HL-60 (cell line): ENCODE measurements at regions not wholly inside any gene's neighbourhood (a gene's known extent, or its start where the extent isn't known, plus 50 kb on each side); places are given as distances from the start of the nearest gene placed in this dataset.

Experiments used
- CTCF ChIP-seq: IDR thresholded peaks from one replicate; pipeline ENCODE4 v1.5.1; 2011; ENCODE audit warnings: low read length, control low read depth, inconsistent platforms; ENCODE audit not compliant: insufficient read depth
- GABPA ChIP-seq: IDR thresholded peaks from 2 replicates; pipeline ENCODE4 v1.6.1; 2012; ENCODE audit warnings: low read depth
- POLR2AphosphoS5 ChIP-seq: IDR thresholded peaks from 2 replicates; pipeline ENCODE4 v1.6.1; 2012; ENCODE audit warnings: low read depth
- REST ChIP-seq: IDR thresholded peaks from 2 replicates; pipeline ENCODE4 v1.6.1; 2012; ENCODE audit warnings: low read depth; ENCODE audit not compliant: insufficient replicate concordance
- SPI1 ChIP-seq: IDR thresholded peaks from 2 replicates; pipeline ENCODE4 v1.6.1; 2012; ENCODE audit warnings: low read depth, mild to moderate bottlenecking, borderline replicate concordance

GRCh38 chr16:79483336-79483735 is 117.2 kb downstream of the MAF start:
- TF ChIP-seq CTCF (no peak), GABPA (no peak), POLR2AphosphoS5 (no peak), REST (no peak), SPI1 (no peak)
